ENCODE measurements at regions not wholly inside any gene's neighbourhood (a gene's known extent, or its start where the extent isn't known, plus 50 kb on each side); places are given as distances from the start of the nearest gene placed in this dataset.
"Not testable (repeated sequence)": the region's sequence is repeated elsewhere in the genome, so short reads cannot be mapped to it uniquely, and the experiment has no call there.

- H3K4me3 ChIP-seq (ENCODE audit: low read length); H3K27me3 ChIP-seq (ENCODE audit: control insufficient read depth, insufficient read depth, low read length); H3K9me3 ChIP-seq (ENCODE audit: control insufficient read depth, insufficient read depth, low read length); H3K36me3 ChIP-seq (ENCODE audit: control insufficient read depth, insufficient read depth, low read length); DNase-seq (ENCODE audit: low read depth, low spot score); H3K4me1 ChIP-seq (ENCODE audit: control insufficient read depth, insufficient read depth, low read length); H3K27ac ChIP-seq (ENCODE audit: low read length): not testable (repeated sequence)
- WGBS (ENCODE audit: insufficient coverage, insufficient read length): no CpG with 5 or more reads among the region's 3 CpGs
Measured at GRCh38 chr21:23153842-23154241, 2155.6 kb downstream of the NCAM2 start.

GRCh38 chr21:23155281-23155680 is 2157.1 kb downstream of the NCAM2 start:
- DNase-seq (ENCODE audit: low read depth, low spot score): no peak
- Histone ChIP-seq H3K9me3 (ENCODE audit: control insufficient read depth, insufficient read depth, low read length) (no peaks in the 10 kb centered on the region), H3K4me3 (ENCODE audit: low read length) (no peak overlapping the region), H3K27me3 (ENCODE audit: control insufficient read depth, insufficient read depth, low read length) (no peaks in the 10 kb centered on the region), H3K36me3 (ENCODE audit: control insufficient read depth, insufficient read depth, low read length) (no peaks in the 10 kb centered on the region), H3K4me1 (ENCODE audit: control insufficient read depth, insufficient read depth, low read length) (no peaks in the 10 kb centered on the region), H3K27ac (ENCODE audit: low read length) (no peak overlapping the region)
- no CpG with 5 or more reads among the region's 2 CpGs for WGBS (ENCODE audit: insufficient coverage, insufficient read length)

- no peaks in the 10 kb centered on the region for H3K36me3 ChIP-seq (ENCODE audit: control insufficient read depth, insufficient read depth, low read length)
- H3K4me3 ChIP-seq (ENCODE audit: low read length): no peak overlapping the region
- H3K4me1 ChIP-seq (ENCODE audit: control insufficient read depth, insufficient read depth, low read length): no peaks in the 10 kb centered on the region
- H3K27me3 ChIP-seq (ENCODE audit: control insufficient read depth, insufficient read depth, low read length): no peaks in the 10 kb centered on the region
- H3K9me3 ChIP-seq (ENCODE audit: control insufficient read depth, insufficient read depth, low read length): no peaks in the 10 kb centered on the region; the same call in 1 of the 2 replicates
- no CpG with 5 or more reads among the region's 1 CpG for WGBS (ENCODE audit: insufficient coverage, insufficient read length)
- no peak overlapping the region for H3K27ac ChIP-seq (ENCODE audit: low read length)
- no peak for DNase-seq (ENCODE audit: low read depth, low spot score)
Measured at GRCh38 chr21:23160914-23161313, 2162.7 kb downstream of the NCAM2 start.

GRCh38 chr21:23162198-23162946 is 2164.2 kb downstream of the NCAM2 start:
- Histone ChIP-seq H3K36me3 (ENCODE audit: control insufficient read depth, insufficient read depth, low read length) (no peaks in the 10 kb centered on the region), H3K4me1 (ENCODE audit: control insufficient read depth, insufficient read depth, low read length) (no peaks in the 10 kb centered on the region), H3K9me3 (ENCODE audit: control insufficient read depth, insufficient read depth, low read length) (no peaks in the 10 kb centered on the region; the same call in 1 of the 2 replicates), H3K27me3 (ENCODE audit: control insufficient read depth, insufficient read depth, low read length) (no peaks in the 10 kb centered on the region), H3K27ac (ENCODE audit: low read length) (no peak overlapping the region), H3K4me3 (ENCODE audit: low read length) (no peak overlapping the region)
- WGBS (ENCODE audit: insufficient coverage, insufficient read length): 100% methylated on average over 1 of the region's 4 CpGs
- DNase-seq (ENCODE audit: low read depth, low spot score): no peak

Data from iPS DF 6.9 (cell line).